ENCODE measurements at regions not wholly inside any gene's neighbourhood (a gene's known extent, or its start where the extent isn't known, plus 50 kb on each side); places are given as distances from the start of the nearest gene placed in this dataset.

DNA sequence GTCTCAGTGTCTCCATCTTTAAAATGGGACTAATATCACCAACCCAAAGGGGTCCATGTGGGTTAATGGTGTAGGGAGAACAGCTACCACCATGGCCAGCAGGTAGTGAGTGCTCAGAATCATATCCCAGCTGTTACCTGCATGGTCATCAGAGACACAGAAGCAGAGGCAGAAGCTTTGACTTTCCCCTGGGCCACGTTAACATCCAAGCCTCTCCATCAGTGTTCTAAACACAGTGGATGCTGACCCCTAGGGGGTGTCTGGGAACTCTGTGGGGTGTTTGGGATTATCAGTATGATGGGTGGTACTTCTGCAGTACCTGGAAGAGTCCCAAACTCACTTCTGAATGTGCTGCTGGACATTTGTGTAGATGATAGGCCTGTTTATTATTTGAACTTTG, 93.6 kb downstream of the GYPC start:
- TF ChIP-seq, protein P1, sequence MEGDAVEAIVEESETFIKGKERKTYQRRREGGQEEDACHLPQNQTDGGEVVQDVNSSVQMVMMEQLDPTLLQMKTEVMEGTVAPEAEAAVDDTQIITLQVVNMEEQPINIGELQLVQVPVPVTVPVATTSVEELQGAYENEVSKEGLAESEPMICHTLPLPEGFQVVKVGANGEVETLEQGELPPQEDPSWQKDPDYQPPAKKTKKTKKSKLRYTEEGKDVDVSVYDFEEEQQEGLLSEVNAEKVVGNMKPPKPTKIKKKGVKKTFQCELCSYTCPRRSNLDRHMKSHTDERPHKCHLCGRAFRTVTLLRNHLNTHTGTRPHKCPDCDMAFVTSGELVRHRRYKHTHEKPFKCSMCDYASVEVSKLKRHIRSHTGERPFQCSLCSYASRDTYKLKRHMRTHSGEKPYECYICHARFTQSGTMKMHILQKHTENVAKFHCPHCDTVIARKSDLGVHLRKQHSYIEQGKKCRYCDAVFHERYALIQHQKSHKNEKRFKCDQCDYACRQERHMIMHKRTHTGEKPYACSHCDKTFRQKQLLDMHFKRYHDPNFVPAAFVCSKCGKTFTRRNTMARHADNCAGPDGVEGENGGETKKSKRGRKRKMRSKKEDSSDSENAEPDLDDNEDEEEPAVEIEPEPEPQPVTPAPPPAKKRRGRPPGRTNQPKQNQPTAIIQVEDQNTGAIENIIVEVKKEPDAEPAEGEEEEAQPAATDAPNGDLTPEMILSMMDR (optimal IDR thresholded peaks at IDR 0.05 in 1 of 3, IDR thresholded peaks at IDR 0.05 in 1 of 3, conservative IDR thresholded peaks at IDR 0.05 in 1 of 3; ENCODE audit: extremely low read depth in 1 of 3, insufficient read depth in 2 of 3, low read length in 3 of 3): no peak
- no peak for TF ChIP-seq EZH2 (IDR thresholded peaks at IDR 0.05; ENCODE audit: low read length)

Data from keratinocyte (primary cell).